ENCODE measurements at regions not wholly inside any gene's neighbourhood (a gene's known extent, or its start where the extent isn't known, plus 50 kb on each side); places are given as distances from the start of the nearest gene placed in this dataset.

GRCh38 chr3:76063019-76063418 is 277.7 kb upstream of the ZNF717 start:
- intact Hi-C loops (cut with micrococcal nuclease) = no loop called here
- Mint-ChIP-seq H3K9me3 (no peaks in the 10 kb centered on the region), H3K4me1 (ENCODE audit: low read depth) (no peaks in the 10 kb centered on the region), H3K27me3 (no peaks in the 10 kb centered on the region), H3K27ac (no peak overlapping the region), H3K4me3 (no peak overlapping the region), H3K36me3 (ENCODE audit: low read depth) (no peaks in the 10 kb centered on the region)

DNA sequence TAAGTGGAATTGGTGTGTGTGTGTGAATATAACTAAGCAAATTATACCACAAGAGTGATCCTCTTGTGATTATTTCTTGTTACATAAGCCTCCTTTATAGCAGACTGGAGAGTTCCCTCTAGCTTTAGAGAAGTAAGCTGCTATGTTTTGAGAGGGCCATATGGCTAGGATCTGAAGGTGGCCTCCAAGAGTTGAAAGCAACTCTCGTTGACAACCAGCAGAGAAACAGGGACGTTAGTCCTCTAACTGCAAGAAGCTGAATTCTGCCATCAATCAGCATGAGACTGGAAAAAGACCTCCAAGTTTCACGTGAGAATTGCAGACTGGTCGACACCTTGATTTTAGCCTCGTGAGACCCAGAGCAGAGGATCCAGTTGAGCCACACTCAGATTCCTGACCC is 278.5 kb upstream of the ZNF717 start:
- no peaks in the 10 kb centered on the region for H3K4me1 Mint-ChIP-seq (ENCODE audit: low read depth)
- intact Hi-C loops (cut with micrococcal nuclease) = no loop called here
- no peak overlapping the region for H3K4me3 Mint-ChIP-seq

DNA sequence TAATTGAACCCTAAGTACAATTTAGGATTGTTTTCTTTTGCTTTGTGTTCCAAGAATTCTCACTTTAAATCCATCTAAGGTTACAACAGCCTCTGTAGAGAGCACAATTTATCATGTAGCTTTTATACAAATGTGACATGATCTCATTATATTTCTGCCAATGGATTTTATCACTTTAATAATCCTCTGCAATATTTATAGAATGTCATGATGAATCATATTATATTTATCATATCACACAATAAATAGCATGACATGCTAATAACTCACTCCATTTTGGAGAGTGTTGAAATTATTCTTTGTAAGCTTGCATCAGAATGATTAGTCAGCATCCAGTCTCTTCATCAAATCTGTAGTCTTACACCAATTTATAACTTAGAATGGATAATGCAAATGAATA is 280.6 kb upstream of the ZNF717 start:
- Mint-ChIP-seq H3K27me3 (no peaks in the 10 kb centered on the region), H3K36me3 (ENCODE audit: low read depth) (no peaks in the 10 kb centered on the region), H3K4me1 (ENCODE audit: low read depth) (no peaks in the 10 kb centered on the region), H3K9me3 (peaks cover 19% of the 10 kb centered on the region), H3K27ac (no peak overlapping the region), H3K4me3 (no peak overlapping the region)
- intact Hi-C loops (cut with micrococcal nuclease) = no loop called here

More for the DNA sequence above, 278.5 kb upstream of the ZNF717 start:
- Mint-ChIP-seq H3K36me3 (ENCODE audit: low read depth) (no peaks in the 10 kb centered on the region), H3K27me3 (no peaks in the 10 kb centered on the region), H3K27ac (no peak overlapping the region), H3K9me3 (peaks cover 6% of the 10 kb centered on the region)

DNA sequence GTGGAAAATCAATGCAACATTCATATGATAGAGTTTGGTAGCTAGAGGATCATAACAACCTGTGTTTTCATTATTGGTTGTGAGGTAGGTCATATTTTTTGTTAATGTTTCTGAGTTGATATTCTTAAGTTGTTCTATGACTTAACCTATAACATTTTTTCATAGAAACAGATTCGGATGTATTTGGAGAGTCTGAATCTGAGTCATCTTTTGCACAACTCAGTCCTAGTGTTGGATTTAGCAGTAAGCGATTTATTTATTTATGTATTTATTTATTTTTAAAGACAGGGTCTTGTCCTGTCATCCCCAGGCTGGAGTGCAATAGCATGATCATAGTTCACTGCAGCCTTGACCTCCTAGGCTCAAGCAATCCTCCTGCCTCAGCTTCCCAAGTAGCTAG is 292.8 kb upstream of the ZNF717 start:
- Mint-ChIP-seq H3K4me1 (ENCODE audit: low read depth) (no peaks in the 10 kb centered on the region), H3K36me3 (ENCODE audit: low read depth) (no peaks in the 10 kb centered on the region), H3K27me3 (no peaks in the 10 kb centered on the region), H3K9me3 (no peaks in the 10 kb centered on the region), H3K27ac (no peak overlapping the region), H3K4me3 (no peak overlapping the region)
- intact Hi-C loops (cut with micrococcal nuclease) = no loop called here

DNA sequence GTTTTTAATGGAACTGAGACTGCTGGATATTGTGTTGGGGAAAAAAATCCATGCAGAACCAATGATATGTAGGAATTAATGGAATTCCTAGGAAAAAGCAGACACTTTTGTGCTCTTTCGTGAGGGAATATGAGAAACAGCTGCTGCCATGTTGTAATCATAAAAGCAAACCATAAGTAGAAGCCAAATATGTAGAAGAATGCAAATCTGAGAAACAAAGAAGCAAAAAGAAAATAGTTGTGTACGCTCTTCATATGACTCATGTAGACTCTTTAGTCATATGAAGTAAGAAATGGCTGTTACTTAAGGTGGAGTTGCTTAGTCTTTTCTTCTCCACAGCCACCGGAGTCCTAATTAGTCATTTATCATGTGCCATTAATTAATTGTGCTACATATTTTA is 298.6 kb upstream of the ZNF717 start:
- Mint-ChIP-seq H3K27me3 (no peaks in the 10 kb centered on the region), H3K4me1 (ENCODE audit: low read depth) (no peaks in the 10 kb centered on the region), H3K4me3 (no peak overlapping the region), H3K27ac (no peak overlapping the region), H3K9me3 (peaks cover 9% of the 10 kb centered on the region), H3K36me3 (ENCODE audit: low read depth) (no peaks in the 10 kb centered on the region)
- intact Hi-C loops (cut with micrococcal nuclease) = no loop called here

GRCh38 chr3:76096036-76096435 is 310.7 kb upstream of the ZNF717 start:
- H3K36me3 Mint-ChIP-seq (ENCODE audit: low read depth) = no peaks in the 10 kb centered on the region
- H3K9me3 Mint-ChIP-seq = no peaks in the 10 kb centered on the region
- no peaks in the 10 kb centered on the region for H3K27me3 Mint-ChIP-seq
- H3K27ac Mint-ChIP-seq = no peak overlapping the region
- H3K4me3 Mint-ChIP-seq = no peak overlapping the region
- no peaks in the 10 kb centered on the region for H3K4me1 Mint-ChIP-seq (ENCODE audit: low read depth)
- intact Hi-C loops (cut with micrococcal nuclease) = no loop called here

- H3K36me3 Mint-ChIP-seq (ENCODE audit: low read depth) = no peaks in the 10 kb centered on the region
- no peaks in the 10 kb centered on the region for H3K4me1 Mint-ChIP-seq (ENCODE audit: low read depth)
- intact Hi-C loops (cut with micrococcal nuclease) = no loop called here
- H3K9me3 Mint-ChIP-seq = no peaks in the 10 kb centered on the region
- no peak overlapping the region for H3K27ac Mint-ChIP-seq
- no peaks in the 10 kb centered on the region for H3K27me3 Mint-ChIP-seq
- no peak overlapping the region for H3K4me3 Mint-ChIP-seq
Measured at GRCh38 chr3:76096836-76097588, 311.7 kb upstream of the ZNF717 start.

GRCh38 chr3:76097589-76097969 is 312.2 kb upstream of the ZNF717 start:
- H3K4me1 Mint-ChIP-seq (ENCODE audit: low read depth) = no peaks in the 10 kb centered on the region
- H3K27ac Mint-ChIP-seq = no peak overlapping the region
- H3K27me3 Mint-ChIP-seq = no peaks in the 10 kb centered on the region
- H3K9me3 Mint-ChIP-seq = no peaks in the 10 kb centered on the region
- no peaks in the 10 kb centered on the region for H3K36me3 Mint-ChIP-seq (ENCODE audit: low read depth)
- intact Hi-C loops (cut with micrococcal nuclease) = no loop called here
- no peak overlapping the region for H3K4me3 Mint-ChIP-seq

DNA sequence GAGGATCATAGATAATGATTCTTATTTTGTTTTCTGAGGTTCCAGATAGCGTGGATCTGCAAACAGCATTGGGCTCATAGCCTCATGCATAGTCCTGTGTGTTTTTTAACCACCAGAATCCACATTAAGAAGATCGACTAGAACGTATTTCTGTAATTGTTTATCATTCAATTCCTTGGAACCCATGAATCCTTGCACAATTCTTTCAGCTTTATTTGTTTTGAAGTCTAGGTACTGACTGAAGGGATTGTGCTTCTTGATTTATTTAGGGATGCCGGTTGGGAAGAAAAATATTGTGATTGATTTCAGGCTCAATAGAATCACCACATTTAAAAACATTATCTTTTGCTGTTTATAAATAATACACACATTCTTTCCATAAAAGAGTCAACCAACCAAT is 314.6 kb upstream of the ZNF717 start:
- intact Hi-C loops (cut with micrococcal nuclease) = no loop called here
- no peaks in the 10 kb centered on the region for H3K36me3 Mint-ChIP-seq (ENCODE audit: low read depth)
- H3K27ac Mint-ChIP-seq = no peak overlapping the region
- no peak overlapping the region for H3K4me3 Mint-ChIP-seq
- no peaks in the 10 kb centered on the region for H3K27me3 Mint-ChIP-seq
- H3K4me1 Mint-ChIP-seq (ENCODE audit: low read depth) = no peaks in the 10 kb centered on the region
- no peaks in the 10 kb centered on the region for H3K9me3 Mint-ChIP-seq

GRCh38 chr3:76107935-76108570 is 322.7 kb upstream of the ZNF717 start:
- Mint-ChIP-seq H3K4me1 (ENCODE audit: low read depth) (no peaks in the 10 kb centered on the region), H3K4me3 (no peak overlapping the region), H3K36me3 (ENCODE audit: low read depth) (no peaks in the 10 kb centered on the region), H3K9me3 (no peaks in the 10 kb centered on the region), H3K27ac (no peak overlapping the region), H3K27me3 (no peaks in the 10 kb centered on the region)
- intact Hi-C loops (cut with micrococcal nuclease) = no loop called here

- no peaks in the 10 kb centered on the region for H3K9me3 Mint-ChIP-seq
- no peak overlapping the region for H3K27ac Mint-ChIP-seq
- H3K27me3 Mint-ChIP-seq = no peaks in the 10 kb centered on the region
- no peaks in the 10 kb centered on the region for H3K4me1 Mint-ChIP-seq (ENCODE audit: low read depth)
- H3K36me3 Mint-ChIP-seq (ENCODE audit: low read depth) = no peaks in the 10 kb centered on the region
- intact Hi-C loops (cut with micrococcal nuclease) = no loop called here
- no peak overlapping the region for H3K4me3 Mint-ChIP-seq
Measured at GRCh38 chr3:76111808-76112207, 326.5 kb upstream of the ZNF717 start.

- H3K4me1 Mint-ChIP-seq (ENCODE audit: low read depth) = no peaks in the 10 kb centered on the region
- no peak overlapping the region for H3K4me3 Mint-ChIP-seq
- H3K27ac Mint-ChIP-seq = no peak overlapping the region
- no peaks in the 10 kb centered on the region for H3K27me3 Mint-ChIP-seq
- H3K36me3 Mint-ChIP-seq (ENCODE audit: low read depth) = no peaks in the 10 kb centered on the region
- peaks cover 8% of the 10 kb centered on the region for H3K9me3 Mint-ChIP-seq
- intact Hi-C loops (cut with micrococcal nuclease) = no loop called here
Measured at GRCh38 chr3:76122007-76122406, 336.7 kb upstream of the ZNF717 start.

GRCh38 chr3:76129441-76129840 is 344.1 kb upstream of the ZNF717 start:
- no peaks in the 10 kb centered on the region for H3K9me3 Mint-ChIP-seq
- H3K36me3 Mint-ChIP-seq (ENCODE audit: low read depth) = no peaks in the 10 kb centered on the region
- H3K4me1 Mint-ChIP-seq (ENCODE audit: low read depth) = no peaks in the 10 kb centered on the region
- intact Hi-C loops (cut with micrococcal nuclease) = no loop called here
- no peak overlapping the region for H3K4me3 Mint-ChIP-seq
- H3K27ac Mint-ChIP-seq = no peak overlapping the region
- H3K27me3 Mint-ChIP-seq = no peaks in the 10 kb centered on the region

DNA sequence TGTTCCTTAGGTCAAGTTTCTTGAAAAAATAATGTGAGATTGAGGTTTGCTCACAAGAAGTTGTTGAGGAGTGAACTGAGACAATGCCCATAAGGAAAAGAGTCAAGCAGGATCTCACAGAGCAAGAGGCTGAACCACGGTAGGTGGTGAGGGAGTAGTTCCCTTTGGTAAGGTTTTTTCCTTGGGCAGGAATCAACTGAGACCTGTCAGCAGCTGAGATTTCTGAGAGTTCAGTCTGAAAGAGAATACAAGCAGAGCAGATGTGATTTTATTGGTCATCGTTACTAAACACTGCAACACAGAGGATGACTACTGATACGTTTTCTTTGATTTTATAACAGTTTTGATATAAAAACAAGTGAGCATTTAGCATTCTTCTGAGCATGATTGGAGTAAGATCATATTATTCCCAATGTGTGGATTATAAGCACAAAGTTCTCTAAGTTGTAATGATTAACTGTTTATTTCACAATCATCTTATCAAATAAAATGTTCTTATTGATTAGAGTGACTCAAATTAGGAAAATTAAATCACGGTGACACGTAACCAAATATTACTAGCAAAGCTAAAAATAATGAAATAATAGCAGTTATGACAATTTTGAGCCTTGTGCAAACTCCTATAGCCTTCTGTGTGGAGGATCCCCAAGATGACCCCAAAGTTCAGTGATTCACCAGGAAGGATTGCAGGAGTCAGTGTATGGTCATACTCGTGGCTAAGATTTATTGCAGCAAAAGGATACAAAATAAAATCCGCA is 346.2 kb upstream of the ZNF717 start:
- Mint-ChIP-seq H3K4me1 (ENCODE audit: low read depth) (no peaks in the 10 kb centered on the region), H3K9me3 (no peaks in the 10 kb centered on the region), H3K27me3 (no peaks in the 10 kb centered on the region), H3K36me3 (ENCODE audit: low read depth) (no peaks in the 10 kb centered on the region), H3K4me3 (no peak overlapping the region), H3K27ac (no peak overlapping the region)
- intact Hi-C loops (cut with micrococcal nuclease) = no loop called here

Data from dendritic cell treated with granulocyte-macrophage colony-stimulating factor and Interleukin-4, amounts not matched to agents 40 ng/mL and 50 ng/mL, for 4 days (primary cell).